ENCODE measurements at regions not wholly inside any gene's neighbourhood (a gene's known extent, or its start where the extent isn't known, plus 50 kb on each side); places are given as distances from the start of the nearest gene placed in this dataset.

DNA sequence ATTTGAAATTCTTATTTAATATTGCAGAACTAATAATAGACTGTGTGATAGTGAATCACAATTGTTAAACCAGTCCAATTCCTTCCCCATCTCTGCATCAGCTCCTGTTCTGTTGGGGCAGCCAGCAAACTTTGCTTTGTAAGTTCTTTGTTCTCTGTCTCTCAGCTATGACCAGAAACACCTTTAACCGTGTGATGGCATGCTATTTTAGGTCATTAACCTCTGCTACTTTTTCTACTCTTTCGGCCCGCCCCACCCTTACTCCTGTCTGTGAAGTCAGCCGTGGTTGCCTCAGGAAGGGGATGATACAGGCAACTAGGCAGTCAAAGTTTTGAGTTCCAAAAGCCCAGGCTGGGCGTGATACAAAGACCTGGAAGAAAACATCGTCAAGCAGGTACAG is 51.3 kb upstream of the EGFL6 start:
- Histone ChIP-seq H3K4me3 (no peak overlapping the region), H3K36me3 (no peaks in the 10 kb centered on the region), H3K27ac (replicated peaks in 1 of 4) (no peak overlapping the region), H3K4me1 (peaks cover 0 to 3% (median 0%) of the 10 kb centered on the region in 4 donors), H3K27me3 (no peaks in the 10 kb centered on the region), H3K9me3 (no peaks in the 10 kb centered on the region)
- 81% methylated on average over 6 of the region's 6 CpGs for WGBS
- TF ChIP-seq POLR2AphosphoS5 (IDR thresholded peaks at IDR 0.05) = no peak
- TF ChIP-seq EP300 (IDR thresholded peaks at IDR 0.05) = no peak
- TF ChIP-seq, protein P1, sequence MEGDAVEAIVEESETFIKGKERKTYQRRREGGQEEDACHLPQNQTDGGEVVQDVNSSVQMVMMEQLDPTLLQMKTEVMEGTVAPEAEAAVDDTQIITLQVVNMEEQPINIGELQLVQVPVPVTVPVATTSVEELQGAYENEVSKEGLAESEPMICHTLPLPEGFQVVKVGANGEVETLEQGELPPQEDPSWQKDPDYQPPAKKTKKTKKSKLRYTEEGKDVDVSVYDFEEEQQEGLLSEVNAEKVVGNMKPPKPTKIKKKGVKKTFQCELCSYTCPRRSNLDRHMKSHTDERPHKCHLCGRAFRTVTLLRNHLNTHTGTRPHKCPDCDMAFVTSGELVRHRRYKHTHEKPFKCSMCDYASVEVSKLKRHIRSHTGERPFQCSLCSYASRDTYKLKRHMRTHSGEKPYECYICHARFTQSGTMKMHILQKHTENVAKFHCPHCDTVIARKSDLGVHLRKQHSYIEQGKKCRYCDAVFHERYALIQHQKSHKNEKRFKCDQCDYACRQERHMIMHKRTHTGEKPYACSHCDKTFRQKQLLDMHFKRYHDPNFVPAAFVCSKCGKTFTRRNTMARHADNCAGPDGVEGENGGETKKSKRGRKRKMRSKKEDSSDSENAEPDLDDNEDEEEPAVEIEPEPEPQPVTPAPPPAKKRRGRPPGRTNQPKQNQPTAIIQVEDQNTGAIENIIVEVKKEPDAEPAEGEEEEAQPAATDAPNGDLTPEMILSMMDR (IDR thresholded peaks at IDR 0.05) = no peak
- TF ChIP-seq POLR2A (IDR thresholded peaks at IDR 0.05; ENCODE audit: low read depth) = no peak
- intact Hi-C loops (cut with DNase I) = no loop called here
- DNase-seq (ENCODE audit: extremely low spot score) = no peak

DNA sequence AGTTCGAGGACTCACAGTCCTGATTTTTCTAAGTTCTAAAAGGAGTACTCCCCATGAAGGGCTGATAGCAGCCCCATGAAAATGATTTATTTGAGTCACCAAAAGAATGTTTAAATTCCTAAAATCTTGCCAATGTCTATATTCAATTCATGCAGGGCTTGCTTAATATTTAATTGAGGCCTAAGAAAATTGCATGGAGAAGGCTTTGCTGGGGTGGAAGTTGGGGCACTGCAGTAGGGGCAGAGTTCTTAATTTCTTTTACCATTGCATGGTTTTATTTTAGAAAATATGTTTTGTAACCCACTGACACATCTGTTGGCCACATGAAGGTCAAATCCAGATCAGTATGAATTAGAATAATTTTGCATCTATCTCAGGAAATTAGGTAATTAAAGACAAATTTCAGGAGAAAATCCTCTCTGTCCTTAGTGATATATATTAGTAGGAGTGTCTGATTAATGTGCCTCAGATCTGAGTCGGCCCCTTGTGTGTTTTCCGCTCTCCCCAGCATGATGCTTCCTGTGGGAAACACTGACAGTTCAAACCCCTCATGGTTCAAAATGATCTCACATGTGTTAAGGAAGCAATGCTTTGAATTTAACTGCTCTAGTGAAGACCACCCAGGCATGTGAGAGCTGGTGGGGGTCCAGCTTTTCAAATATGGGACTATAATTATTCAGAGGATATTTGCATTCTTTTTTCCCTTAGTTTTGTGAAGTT is 54.0 kb upstream of the EGFL6 start:
- H3K27ac ChIP-seq (replicated peaks in 1 of 4) = no peak overlapping the region
- H3K27me3 ChIP-seq = no peaks in the 10 kb centered on the region
- H3K36me3 ChIP-seq = no peaks in the 10 kb centered on the region
- WGBS = 83% methylated on average over 3 of the region's 3 CpGs
- H3K4me3 ChIP-seq = no peak overlapping the region
- intact Hi-C loops (cut with DNase I) = no loop called here
- no peak for TF ChIP-seq POLR2AphosphoS5 (IDR thresholded peaks at IDR 0.05)
- TF ChIP-seq EP300 (IDR thresholded peaks at IDR 0.05) = no peak
- TF ChIP-seq, protein P1 (IDR thresholded peaks at IDR 0.05) = no peak
- no peak for TF ChIP-seq POLR2A (IDR thresholded peaks at IDR 0.05; ENCODE audit: low read depth)
- H3K4me1 ChIP-seq = no peaks in the 10 kb centered on the region
- no peak for DNase-seq (ENCODE audit: extremely low spot score)
- no peaks in the 10 kb centered on the region for H3K9me3 ChIP-seq

DNA sequence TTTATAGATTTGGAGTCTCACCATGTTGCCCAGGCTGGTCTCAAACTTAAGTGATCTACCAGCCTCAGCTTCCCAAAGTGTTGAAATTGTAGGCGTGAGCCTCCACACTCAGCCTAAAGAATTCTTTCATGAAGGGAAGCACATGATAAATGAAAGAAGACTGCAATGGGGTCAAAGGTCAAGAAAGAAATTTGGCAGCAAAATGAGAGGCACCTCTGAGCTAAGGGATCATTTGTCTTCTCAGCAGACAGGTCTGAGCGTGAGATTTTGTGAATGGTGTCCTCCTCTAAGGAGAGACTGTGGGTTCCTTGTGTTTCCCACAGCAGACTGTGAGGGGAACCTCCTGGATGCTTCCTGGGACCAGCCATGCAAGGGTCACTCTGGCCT is 57.5 kb upstream of the EGFL6 start:
- no peak for TF ChIP-seq POLR2AphosphoS5 (IDR thresholded peaks at IDR 0.05)
- no peak for TF ChIP-seq EP300 (IDR thresholded peaks at IDR 0.05)
- TF ChIP-seq POLR2A (IDR thresholded peaks at IDR 0.05; ENCODE audit: low read depth) = no peak
- TF ChIP-seq, protein P1 (IDR thresholded peaks at IDR 0.05) = no peak
- Histone ChIP-seq H3K36me3 (no peaks in the 10 kb centered on the region), H3K4me3 (no peak overlapping the region), H3K27ac (replicated peaks in 1 of 4) (no peak overlapping the region), H3K27me3 (no peaks in the 10 kb centered on the region), H3K4me1 (no peaks in the 10 kb centered on the region), H3K9me3 (no peaks in the 10 kb centered on the region)
- WGBS = 63% methylated on average over 2 of the region's 2 CpGs
- DNase-seq (ENCODE audit: extremely low spot score) = no peak
- intact Hi-C loops (cut with DNase I) = no loop called here

DNA sequence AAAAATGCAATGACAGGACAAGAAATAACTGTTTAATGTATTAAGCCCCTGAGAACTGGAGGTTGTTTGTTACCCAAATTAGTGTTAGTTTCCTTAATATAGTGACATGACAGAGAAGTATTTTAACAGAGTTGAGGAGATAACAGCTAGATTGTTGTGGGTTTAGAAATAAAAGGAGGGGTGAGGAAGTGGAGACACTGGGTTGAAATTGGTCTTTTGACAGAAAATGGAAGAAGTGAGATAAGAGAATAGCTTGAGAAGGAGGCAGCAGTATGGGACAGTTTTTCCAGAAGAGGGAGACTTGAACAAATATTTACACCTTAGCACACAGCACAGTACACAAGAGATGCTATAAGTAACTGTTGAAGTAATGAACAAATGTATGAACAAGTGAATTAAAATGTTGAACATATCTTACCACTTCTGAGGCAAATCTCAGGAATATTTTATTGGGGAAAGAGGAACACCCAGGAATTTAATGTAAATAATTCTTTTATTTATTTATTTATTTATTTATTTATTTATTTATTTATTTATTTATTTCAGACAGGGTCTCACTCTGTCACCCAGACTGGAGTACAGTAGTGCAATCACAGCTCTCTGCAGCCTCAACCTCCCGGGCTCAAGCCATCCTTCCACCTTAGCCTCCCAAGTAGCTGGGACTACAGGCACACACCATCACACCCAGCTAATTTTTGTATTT is 58.0 kb upstream of the EGFL6 start:
- WGBS = 90% methylated on average over 1 of the region's 1 CpG
- H3K27ac ChIP-seq (replicated peaks in 1 of 4) = no peak overlapping the region
- intact Hi-C loops (cut with DNase I) = no loop called here
- H3K4me1 ChIP-seq = no peaks in the 10 kb centered on the region
- H3K27me3 ChIP-seq = no peaks in the 10 kb centered on the region
- no peak overlapping the region for H3K4me3 ChIP-seq
- no peaks in the 10 kb centered on the region for H3K36me3 ChIP-seq
- no peaks in the 10 kb centered on the region for H3K9me3 ChIP-seq
- no peak for TF ChIP-seq POLR2AphosphoS5 (IDR thresholded peaks at IDR 0.05)
- no peak for TF ChIP-seq POLR2A (IDR thresholded peaks at IDR 0.05; ENCODE audit: low read depth)
- TF ChIP-seq, protein P1 (IDR thresholded peaks at IDR 0.05) = no peak
- no peak for DNase-seq (ENCODE audit: extremely low spot score)

Measured in esophagus muscularis mucosa (tissue), 4 donors.